ENCODE measurements at regions not wholly inside any gene's neighbourhood (a gene's known extent, or its start where the extent isn't known, plus 50 kb on each side); places are given as distances from the start of the nearest gene placed in this dataset.
A peak's percentile ranks its signal among the peaks of the same experiment; 100 is the strongest.

DNA sequence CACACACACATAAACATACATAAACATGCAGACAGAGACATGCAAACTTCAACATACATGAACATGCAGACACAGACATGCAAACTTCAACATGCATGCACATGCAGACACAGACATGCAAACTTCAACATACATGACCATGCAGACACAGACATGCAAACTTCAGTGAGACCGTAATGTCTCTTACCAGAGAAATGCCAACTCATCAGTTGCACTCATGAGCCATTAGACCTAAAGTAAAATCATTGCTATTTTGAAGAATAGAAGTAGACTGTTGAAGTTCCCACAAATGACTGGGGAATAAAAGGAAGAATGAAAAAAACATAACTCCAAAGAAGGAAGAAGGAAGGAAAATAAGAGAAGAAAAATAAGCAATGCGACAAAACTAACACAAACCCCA is 1044.0 kb upstream of the TMEM132C start:
- H3K4me3 ChIP-seq (ENCODE audit: low read length in 3 of 3): no peak overlapping the region
- no peaks in the 10 kb centered on the region for H3K9me3 ChIP-seq (ENCODE audit: control insufficient read depth in 2 of 3, insufficient read depth in 1 of 3, low read length in 3 of 3)
- intact Hi-C loops (cut with DNase I): no loop called here
- no peak overlapping the region for H3K27ac ChIP-seq (ENCODE audit: low read depth in 2 of 2, low read length in 2 of 2)
- H3K9ac ChIP-seq (ENCODE audit: low read length in 3 of 3): no peak overlapping the region
- DNase-seq (no peak), FAIRE-seq (no peak)
- TF ChIP-seq, protein P1, sequence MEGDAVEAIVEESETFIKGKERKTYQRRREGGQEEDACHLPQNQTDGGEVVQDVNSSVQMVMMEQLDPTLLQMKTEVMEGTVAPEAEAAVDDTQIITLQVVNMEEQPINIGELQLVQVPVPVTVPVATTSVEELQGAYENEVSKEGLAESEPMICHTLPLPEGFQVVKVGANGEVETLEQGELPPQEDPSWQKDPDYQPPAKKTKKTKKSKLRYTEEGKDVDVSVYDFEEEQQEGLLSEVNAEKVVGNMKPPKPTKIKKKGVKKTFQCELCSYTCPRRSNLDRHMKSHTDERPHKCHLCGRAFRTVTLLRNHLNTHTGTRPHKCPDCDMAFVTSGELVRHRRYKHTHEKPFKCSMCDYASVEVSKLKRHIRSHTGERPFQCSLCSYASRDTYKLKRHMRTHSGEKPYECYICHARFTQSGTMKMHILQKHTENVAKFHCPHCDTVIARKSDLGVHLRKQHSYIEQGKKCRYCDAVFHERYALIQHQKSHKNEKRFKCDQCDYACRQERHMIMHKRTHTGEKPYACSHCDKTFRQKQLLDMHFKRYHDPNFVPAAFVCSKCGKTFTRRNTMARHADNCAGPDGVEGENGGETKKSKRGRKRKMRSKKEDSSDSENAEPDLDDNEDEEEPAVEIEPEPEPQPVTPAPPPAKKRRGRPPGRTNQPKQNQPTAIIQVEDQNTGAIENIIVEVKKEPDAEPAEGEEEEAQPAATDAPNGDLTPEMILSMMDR (IDR thresholded peaks at IDR 0.05; ENCODE audit: borderline replicate concordance, extremely low read depth, insufficient read depth): no peak
- H3K36me3 ChIP-seq (ENCODE audit: control insufficient read depth in 2 of 3, insufficient read depth in 3 of 3, low read length in 3 of 3): no peaks in the 10 kb centered on the region
- H3K27me3 ChIP-seq (ENCODE audit: control insufficient read depth, insufficient read depth, low read length): no peaks in the 10 kb centered on the region
- peaks cover 0 to 3% (median 0%) of the 10 kb centered on the region in 3 donors for H3K4me1 ChIP-seq (ENCODE audit: control insufficient read depth in 2 of 3, insufficient read depth in 2 of 3, low read depth in 1 of 3, low read length in 3 of 3)

DNA sequence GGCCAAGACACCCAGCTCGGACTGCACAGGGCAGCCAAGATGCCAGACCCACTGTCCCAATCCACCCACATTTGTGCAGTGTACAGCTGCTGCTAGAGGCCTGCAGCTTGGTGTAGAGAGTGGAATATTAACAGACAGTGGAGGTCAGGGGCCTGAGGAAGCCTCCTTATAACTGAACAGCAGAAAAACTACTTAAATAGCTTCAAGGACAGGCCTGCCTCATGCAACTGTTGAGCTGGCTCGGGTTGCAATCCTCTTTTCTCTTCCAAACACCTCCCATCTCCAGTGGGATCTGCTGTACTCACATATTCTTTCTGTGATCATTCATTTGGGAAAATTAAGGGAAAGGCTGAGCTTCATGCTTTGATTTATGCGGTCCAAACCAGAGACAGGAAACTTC is 1043.2 kb upstream of the TMEM132C start:
- Histone ChIP-seq H3K9me3 (ENCODE audit: control insufficient read depth in 2 of 3, insufficient read depth in 1 of 3, low read length in 3 of 3) (no peaks in the 10 kb centered on the region), H3K36me3 (ENCODE audit: control insufficient read depth in 2 of 3, insufficient read depth in 3 of 3, low read length in 3 of 3) (no peaks in the 10 kb centered on the region), H3K27me3 (ENCODE audit: control insufficient read depth, insufficient read depth, low read length) (no peaks in the 10 kb centered on the region), H3K9ac (ENCODE audit: low read length in 3 of 3) (no peak overlapping the region), H3K4me3 (ENCODE audit: low read length in 3 of 3) (no peak overlapping the region), H3K4me1 (ENCODE audit: control insufficient read depth in 2 of 3, insufficient read depth in 2 of 3, low read depth in 1 of 3, low read length in 3 of 3) (peaks cover 0 to 3% (median 0%) of the 10 kb centered on the region in 3 donors), H3K27ac (ENCODE audit: low read depth in 2 of 2, low read length in 2 of 2) (no peak overlapping the region)
- DNase-seq: peak in 3 of 5 donors; percentile 22 to 43 (median 34)
- TF ChIP-seq, protein P1 (IDR thresholded peaks at IDR 0.05; ENCODE audit: borderline replicate concordance, extremely low read depth, insufficient read depth): no peak
- no peak for FAIRE-seq
- intact Hi-C loops (cut with DNase I): no loop called here

DNA sequence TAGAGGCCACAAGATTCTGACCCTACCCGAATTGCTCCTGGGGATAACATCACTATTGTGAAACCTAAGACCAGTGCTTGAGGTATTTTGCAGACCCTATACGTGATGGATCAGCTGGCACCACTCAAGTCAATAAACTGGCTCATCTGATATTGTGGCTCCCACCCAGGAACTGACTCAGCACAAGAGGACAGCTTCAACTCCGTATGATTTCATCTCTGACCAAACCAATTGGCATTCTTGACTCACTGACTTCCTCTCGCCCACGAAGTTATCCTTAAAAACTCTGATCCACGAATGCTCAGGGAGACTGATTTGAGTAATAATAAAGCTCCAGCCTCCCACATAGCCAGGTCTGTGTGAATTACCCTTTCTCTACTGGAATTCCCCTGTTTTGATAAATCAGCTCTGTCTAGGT is 1036.1 kb upstream of the TMEM132C start:
- intact Hi-C loops (cut with DNase I): no loop called here
- no peaks in the 10 kb centered on the region for H3K27me3 ChIP-seq (ENCODE audit: control insufficient read depth, insufficient read depth, low read length)
- FAIRE-seq (no peak), DNase-seq (no peak)
- no peak overlapping the region for H3K27ac ChIP-seq (ENCODE audit: low read depth in 2 of 2, low read length in 2 of 2)
- no peak overlapping the region for H3K4me3 ChIP-seq (ENCODE audit: low read length in 3 of 3)
- no peaks in the 10 kb centered on the region for H3K36me3 ChIP-seq (ENCODE audit: control insufficient read depth in 2 of 3, insufficient read depth in 3 of 3, low read length in 3 of 3)
- H3K9ac ChIP-seq (ENCODE audit: low read length in 3 of 3): no peak overlapping the region
- H3K9me3 ChIP-seq (ENCODE audit: control insufficient read depth in 2 of 3, insufficient read depth in 1 of 3, low read length in 3 of 3): no peaks in the 10 kb centered on the region
- TF ChIP-seq, protein P1 (IDR thresholded peaks at IDR 0.05; ENCODE audit: borderline replicate concordance, extremely low read depth, insufficient read depth): no peak
- no peaks in the 10 kb centered on the region for H3K4me1 ChIP-seq (ENCODE audit: control insufficient read depth in 2 of 3, insufficient read depth in 2 of 3, low read depth in 1 of 3, low read length in 3 of 3)

DNA sequence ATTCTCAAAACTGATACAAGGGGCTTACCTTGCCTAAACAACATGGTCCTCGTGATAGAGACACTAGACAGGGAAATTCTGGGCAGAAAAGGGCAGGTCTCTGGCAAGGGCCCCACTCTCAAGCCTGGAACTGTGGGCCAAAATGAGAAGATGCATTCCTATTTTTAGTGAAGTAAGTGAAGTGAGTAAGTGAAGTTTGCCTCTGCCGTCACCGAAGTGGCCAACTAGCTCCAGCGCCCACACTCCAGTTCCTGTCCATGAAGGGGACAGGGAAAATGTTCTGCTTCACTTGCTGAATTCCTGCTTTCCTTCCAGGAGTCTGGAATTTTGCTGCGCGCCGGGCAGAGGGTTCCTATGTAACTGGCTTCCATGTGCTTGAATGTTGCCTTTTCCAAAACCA is 1035.6 kb upstream of the TMEM132C start:
- Histone ChIP-seq H3K27me3 (ENCODE audit: control insufficient read depth, insufficient read depth, low read length) (no peaks in the 10 kb centered on the region), H3K27ac (ENCODE audit: low read depth in 2 of 2, low read length in 2 of 2) (no peak overlapping the region), H3K4me1 (ENCODE audit: control insufficient read depth in 2 of 3, insufficient read depth in 2 of 3, low read depth in 1 of 3, low read length in 3 of 3) (no peaks in the 10 kb centered on the region), H3K36me3 (ENCODE audit: control insufficient read depth in 2 of 3, insufficient read depth in 3 of 3, low read length in 3 of 3) (no peaks in the 10 kb centered on the region), H3K9ac (ENCODE audit: low read length in 3 of 3) (no peak overlapping the region), H3K4me3 (ENCODE audit: low read length in 3 of 3) (no peak overlapping the region), H3K9me3 (ENCODE audit: control insufficient read depth in 2 of 3, insufficient read depth in 1 of 3, low read length in 3 of 3) (peaks cover 0 to 1% (median 0%) of the 10 kb centered on the region in 3 donors)
- intact Hi-C loops (cut with DNase I): no loop called here
- TF ChIP-seq, protein P1 (IDR thresholded peaks at IDR 0.05; ENCODE audit: borderline replicate concordance, extremely low read depth, insufficient read depth): no peak
- FAIRE-seq: no peak
- DNase-seq: no peak
